EH (cell line): ENCODE measurements at regions not wholly inside any gene's neighbourhood (a gene's known extent, or its start where the extent isn't known, plus 50 kb on each side); places are given as distances from the start of the nearest gene placed in this dataset.
A peak's percentile ranks its signal among the peaks of the same experiment; 100 is the strongest.

ENCODE experiments used
- DNase-seq: peaks from one replicate; pipeline ENCODE4 v3.0.0-alpha.2; 2015; ENCODE audit warnings: low read depth

GRCh38 chr2:43055086-43055912 lies 171.1 kb downstream of the ZFP36L2 start:
- no peak for DNase-seq

- DNase-seq: no peak
These were observed 172.0 kb downstream of the ZFP36L2 start for GRCh38 chr2:43054367-43054766.

GRCh38 chr2:43052944-43053306 lies 173.5 kb downstream of the ZFP36L2 start:
- DNase-seq: no peak

- no peak for DNase-seq
These were observed 174.0 kb downstream of the ZFP36L2 start for GRCh38 chr2:43052204-43052943.

- DNase-seq: peak; percentile 76
These were observed 175.1 kb downstream of the ZFP36L2 start for GRCh38 chr2:43051338-43051737.

- no peak for DNase-seq
These were observed 175.5 kb downstream of the ZFP36L2 start for GRCh38 chr2:43050866-43051265.

- no peak for DNase-seq
These were observed 176.3 kb downstream of the ZFP36L2 start for GRCh38 chr2:43049836-43050801.

GRCh38 chr2:43047187-43047780 lies 179.1 kb downstream of the ZFP36L2 start:
- DNase-seq: no peak

- no peak for DNase-seq
These were observed 180.5 kb downstream of the ZFP36L2 start for GRCh38 chr2:43045866-43046265.

- DNase-seq: no peak
These were observed 182.2 kb downstream of the ZFP36L2 start for GRCh38 chr2:43044093-43044681.

- DNase-seq: no peak
These were observed 182.9 kb downstream of the ZFP36L2 start for GRCh38 chr2:43043553-43043870.

GRCh38 chr2:43041661-43042360 lies 184.6 kb downstream of the ZFP36L2 start:
- DNase-seq: peak; percentile 99

GRCh38 chr2:43041173-43041591 lies 185.2 kb downstream of the ZFP36L2 start:
- DNase-seq: peak; percentile 35

- peak; percentile 40 for DNase-seq
These were observed 186.1 kb downstream of the ZFP36L2 start for GRCh38 chr2:43040084-43040854.

GRCh38 chr2:43039376-43040080 lies 186.9 kb downstream of the ZFP36L2 start:
- DNase-seq: no peak

- DNase-seq: no peak
These were observed 187.7 kb downstream of the ZFP36L2 start for GRCh38 chr2:43038696-43039094.

- DNase-seq: peak; percentile 90
These were observed 188.2 kb downstream of the ZFP36L2 start for GRCh38 chr2:43038034-43038695.

GRCh38 chr2:43035922-43036321 lies 190.5 kb downstream of the ZFP36L2 start:
- no peak for DNase-seq

- no peak for DNase-seq
These were observed 191.5 kb downstream of the ZFP36L2 start for GRCh38 chr2:43034921-43035320.
